Endothelial cell of umbilical vein (primary cell): ENCODE measurements at regions not wholly inside any gene's neighbourhood (a gene's known extent, or its start where the extent isn't known, plus 50 kb on each side); places are given as distances from the start of the nearest gene placed in this dataset.

ENCODE experiments used
- BruUV-seq: library from RNA; stranded (reverse); fragments of 400-500 nt; replicated peaks from 2 replicates; lab custom pipeline; 2021; lab: Mats Ljungman, UMichigan
- CTCF ChIA-PET: fragments of 300-600, 350-600 bp; sonication (Branson Sonifier 250); formaldehyde crosslinking; loops from one replicate; lab custom pipeline; 2021; ENCODE audit warnings: antibody characterized with exemption, inconsistent platforms; lab: Charles Lee
- POLR2A ChIA-PET: fragments of 300-600, 350-600 bp; sonication (Branson Sonifier 250); formaldehyde crosslinking; loops from one replicate; lab custom pipeline; 2021; ENCODE audit warnings: antibody characterized with exemption, inconsistent platforms; lab: Charles Lee
- DNase-seq: peaks from one replicate; pipeline ENCODE4 v3.0.0-alpha.2; 2011; ENCODE audit warnings: low read depth, low spot score
- FAIRE-seq: peaks from 2 replicates; lab custom pipeline; 2011; peaks lifted over from hg19 to GRCh38; lab: Jason Lieb, UNC
- H2AFZ ChIP-seq: 2 replicates; pipeline ENCODE4 v1.6.0; 2012; ENCODE audit warnings: low read depth, low read length, control low read depth, inconsistent platforms
- H3K27ac ChIP-seq: 2 replicates; pipeline ENCODE4 v1.5.1; 2011; ENCODE audit warnings: low read depth, mild to moderate bottlenecking, control low read depth, low read length, moderate library complexity; ENCODE audit not compliant: insufficient read depth
- H3K27me3 ChIP-seq, 2 experiments: 2 replicates each; pipeline versions ENCODE4 v1.6.0 to v1.6.1; 2011; ENCODE audit warnings: low read length in 2 of 2, mixed read lengths in 1 of 2; ENCODE audit not compliant: control insufficient read depth in 2 of 2, insufficient read depth in 2 of 2
- H3K36me3 ChIP-seq, 2 experiments: 2 replicates in 1 of 2; 3 replicates in 1 of 2; pipeline ENCODE4 v1.5.1; 2011; ENCODE audit warnings: low read length in 2 of 2, mild to moderate bottlenecking in 1 of 2, moderate library complexity in 1 of 2; ENCODE audit not compliant: control insufficient read depth in 2 of 2, insufficient read depth in 2 of 2; ENCODE audit errors: extremely low read depth in 1 of 2
- H3K4me1 ChIP-seq: 3 replicates; pipeline ENCODE4 v1.5.1; 2011; ENCODE audit warnings: mild to moderate bottlenecking, low read length; ENCODE audit not compliant: control insufficient read depth, insufficient read depth; ENCODE audit errors: extremely low read depth
- H3K4me2 ChIP-seq: 2 replicates; pipeline ENCODE4 v1.6.1; 2011; ENCODE audit warnings: low read length, control low read depth, mixed read lengths; ENCODE audit not compliant: insufficient read depth
- H3K4me3 ChIP-seq, 3 experiments: fragments of 200-600 bp in 1 of 3; sonication (generic), shearing (Covaris generic) in 1 of 3; replicated peaks in 1 of 3; 2 replicates each; pipeline ENCODE4 v1.5.1; 2011 to 2016; ENCODE audit warnings: control low read depth in 3 of 3, low read length in 3 of 3, mild to moderate bottlenecking in 2 of 3, inconsistent platforms in 1 of 3, low read depth in 1 of 3, moderate library complexity in 1 of 3; ENCODE audit not compliant: insufficient read depth in 1 of 3
- H3K79me2 ChIP-seq: 2 replicates; pipeline ENCODE4 v1.6.0; 2012; ENCODE audit warnings: low read length, inconsistent platforms; ENCODE audit not compliant: control insufficient read depth, insufficient read depth
- H3K9ac ChIP-seq: replicated peaks from 2 replicates; pipeline ENCODE3; 2011; ENCODE audit warnings: low read length, control low read depth; ENCODE audit not compliant: insufficient read depth; ENCODE audit errors: extremely low read depth
- H3K9me1 ChIP-seq: replicated peaks from 3 replicates; pipeline ENCODE4 v1.6.0; 2011; ENCODE audit warnings: mild to moderate bottlenecking, low read length; ENCODE audit not compliant: control insufficient read depth, insufficient read depth; ENCODE audit errors: extremely low read depth
- H3K9me3 ChIP-seq: replicated peaks from 2 replicates; pipeline ENCODE4 v1.5.1; 2012; ENCODE audit warnings: low read length, inconsistent platforms; ENCODE audit not compliant: control insufficient read depth, insufficient read depth
- H4K20me1 ChIP-seq: replicated peaks from 2 replicates; pipeline ENCODE3; 2011; ENCODE audit warnings: mild to moderate bottlenecking, low read length; ENCODE audit not compliant: control insufficient read depth, insufficient read depth; ENCODE audit errors: extremely low read depth
- EZH2 ChIP-seq: IDR thresholded peaks from 2 replicates; pipeline ENCODE4 v1.6.1; 2012; ENCODE audit warnings: borderline replicate concordance, low read depth, mild to moderate bottlenecking, moderate library complexity, low read length, inconsistent platforms; ENCODE audit not compliant: severe bottlenecking
- FOS ChIP-seq: IDR thresholded peaks from 2 replicates; pipeline ENCODE4 v1.6.1; 2011; ENCODE audit warnings: mild to moderate bottlenecking, low read length, moderate library complexity, borderline replicate concordance; ENCODE audit not compliant: insufficient read depth
- JUN ChIP-seq: IDR thresholded peaks from 2 replicates; pipeline ENCODE4 v1.6.1; 2011; ENCODE audit warnings: borderline replicate concordance, low read depth; ENCODE audit not compliant: insufficient read length, insufficient read depth
- MYC ChIP-seq: IDR thresholded peaks from one replicate; pipeline ENCODE4 v1.6.1; 2011; ENCODE audit warnings: mild to moderate bottlenecking, low read depth, low read length
- POLR2A ChIP-seq: IDR thresholded peaks from 2 replicates; pipeline ENCODE4 v1.6.1; 2012; ENCODE audit warnings: low read depth, mild to moderate bottlenecking, control low read depth, low read length
- POLR2AphosphoS5 ChIP-seq: IDR thresholded peaks from 2 replicates; pipeline ENCODE4 v1.6.1; 2012; ENCODE audit warnings: low read depth, mild to moderate bottlenecking, control low read depth, low read length, moderate library complexity; ENCODE audit not compliant: insufficient read depth
- dilution Hi-C: fragments of 300-500 bp; cut with MboI; formaldehyde crosslinking; loops from one replicate; pipeline ENCODE4 v1.15.0; 2019; ENCODE audit warnings: low sequenced_read_pairs; ENCODE audit not compliant: extremely low pct_ligation_motif_present
- intact Hi-C: fragments of 100-400 bp; cut with micrococcal nuclease; formaldehyde crosslinking; loops from one replicate; pipeline ENCODE4 v1.10.0; 2022
- TF ChIP-seq, protein P1 (sequence below), 2 donors: IDR thresholded peaks; 1 replicate in 1 of 2; 2 replicates in 1 of 2; pipeline ENCODE4 v1.5.1; 2011; ENCODE audit warnings: low read length in 2 of 2, mild to moderate bottlenecking in 2 of 2, moderate library complexity in 2 of 2, control low read depth in 1 of 2, inconsistent platforms in 1 of 2, low read depth in 1 of 2; ENCODE audit not compliant: insufficient read depth in 1 of 2; ENCODE audit errors: extremely low read depth in 1 of 2
- TF ChIP-seq, protein P2 (sequence below): IDR thresholded peaks from 2 replicates; pipeline ENCODE4 v1.6.1; 2011; ENCODE audit not compliant: insufficient read depth, insufficient read length

- H3K4me3 ChIP-seq, result no peak overlapping the region
- H3K9me1 ChIP-seq, result no peaks in the 10 kb centered on the region
- H4K20me1 ChIP-seq, result no peaks in the 10 kb centered on the region
- no peaks in the 10 kb centered on the region for H3K79me2 ChIP-seq
- no peak overlapping the region for H3K27ac ChIP-seq
- H2AFZ ChIP-seq, result no peak overlapping the region
- BruUV-seq, result no TSS peak
- no peak for DNase-seq
- intact Hi-C loops, result no loop called here
- H3K9me3 ChIP-seq, result no peaks in the 10 kb centered on the region
- TF ChIP-seq, protein P1, sequence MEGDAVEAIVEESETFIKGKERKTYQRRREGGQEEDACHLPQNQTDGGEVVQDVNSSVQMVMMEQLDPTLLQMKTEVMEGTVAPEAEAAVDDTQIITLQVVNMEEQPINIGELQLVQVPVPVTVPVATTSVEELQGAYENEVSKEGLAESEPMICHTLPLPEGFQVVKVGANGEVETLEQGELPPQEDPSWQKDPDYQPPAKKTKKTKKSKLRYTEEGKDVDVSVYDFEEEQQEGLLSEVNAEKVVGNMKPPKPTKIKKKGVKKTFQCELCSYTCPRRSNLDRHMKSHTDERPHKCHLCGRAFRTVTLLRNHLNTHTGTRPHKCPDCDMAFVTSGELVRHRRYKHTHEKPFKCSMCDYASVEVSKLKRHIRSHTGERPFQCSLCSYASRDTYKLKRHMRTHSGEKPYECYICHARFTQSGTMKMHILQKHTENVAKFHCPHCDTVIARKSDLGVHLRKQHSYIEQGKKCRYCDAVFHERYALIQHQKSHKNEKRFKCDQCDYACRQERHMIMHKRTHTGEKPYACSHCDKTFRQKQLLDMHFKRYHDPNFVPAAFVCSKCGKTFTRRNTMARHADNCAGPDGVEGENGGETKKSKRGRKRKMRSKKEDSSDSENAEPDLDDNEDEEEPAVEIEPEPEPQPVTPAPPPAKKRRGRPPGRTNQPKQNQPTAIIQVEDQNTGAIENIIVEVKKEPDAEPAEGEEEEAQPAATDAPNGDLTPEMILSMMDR (IDR thresholded peaks at IDR 0.05; ENCODE audit: extremely low read depth in 1 of 2, insufficient read depth in 1 of 2, low read depth in 1 of 2, low read length in 2 of 2), result no peak
- TF ChIP-seq JUN (no peak), MYC (no peak), POLR2A (no peak), FOS (no peak), POLR2AphosphoS5 (no peak), EZH2 (no peak)
- TF ChIP-seq, protein P2, sequence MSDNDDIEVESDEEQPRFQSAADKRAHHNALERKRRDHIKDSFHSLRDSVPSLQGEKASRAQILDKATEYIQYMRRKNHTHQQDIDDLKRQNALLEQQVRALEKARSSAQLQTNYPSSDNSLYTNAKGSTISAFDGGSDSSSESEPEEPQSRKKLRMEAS, result no peak
- H3K4me2 ChIP-seq, result no peak overlapping the region
- dilution Hi-C loops, result no loop called here
- no peaks in the 10 kb centered on the region for H3K27me3 ChIP-seq
- FAIRE-seq, result no peak
- ChIA-PET POLR2A (no interaction called here), CTCF (no interaction called here)
- no peaks in the 10 kb centered on the region for H3K4me1 ChIP-seq
- H3K9ac ChIP-seq, result no peak overlapping the region
- no peaks in the 10 kb centered on the region for H3K36me3 ChIP-seq
Observed at GRCh38 chr5:6950250-6950649, 237.0 kb downstream of the TENT4A start.
